ENCODE measurements at regions not wholly inside any gene's neighbourhood (a gene's known extent, or its start where the extent isn't known, plus 50 kb on each side); places are given as distances from the start of the nearest gene placed in this dataset.
"Not testable (repeated sequence)": the region's sequence is repeated elsewhere in the genome, so short reads cannot be mapped to it uniquely, and the experiment has no call there.

DNA sequence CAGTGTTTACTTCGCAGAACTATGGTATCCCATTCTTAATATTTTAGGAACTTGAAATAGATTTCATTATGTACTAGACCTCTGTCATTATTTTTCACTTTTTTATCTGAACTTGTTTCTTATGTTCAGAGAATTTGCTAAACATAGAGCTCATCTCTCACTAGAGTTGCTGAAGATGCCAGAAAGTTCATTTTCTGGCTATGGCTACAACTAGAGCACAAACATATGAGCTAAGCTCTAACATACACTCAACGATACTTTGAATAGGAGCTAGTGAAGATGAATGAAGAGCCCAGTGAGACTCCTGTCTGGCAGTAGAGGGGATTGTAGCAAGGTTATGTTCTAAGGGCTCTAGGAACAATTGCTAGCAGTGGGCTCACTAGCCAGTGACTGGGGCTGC is 582.2 kb downstream of the KIF4B start:
- DNase-seq (ENCODE audit: low read depth in 2 of 2, low spot score in 1 of 2), result no peak

DNA sequence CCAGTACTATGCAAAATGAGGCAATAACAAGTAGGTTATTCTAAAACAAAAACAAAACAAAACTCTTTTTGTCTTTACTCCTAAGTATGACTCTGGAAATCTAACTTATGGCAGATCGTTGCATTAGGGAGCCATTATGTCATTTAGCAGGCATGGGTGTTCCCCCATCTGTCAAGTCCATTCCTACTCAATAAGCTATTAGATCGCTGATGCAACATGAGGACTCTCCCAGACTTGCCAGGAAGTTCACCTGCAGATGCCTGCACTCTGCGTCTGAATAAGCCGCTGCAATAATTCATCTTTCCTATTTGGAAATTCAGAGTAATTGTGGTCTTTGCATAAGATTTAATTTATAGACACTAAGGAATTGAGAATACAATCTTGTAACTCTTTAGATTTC is 585.0 kb downstream of the KIF4B start:
- DNase-seq (ENCODE audit: low read depth in 2 of 2, low spot score in 1 of 2), result no peak

DNA sequence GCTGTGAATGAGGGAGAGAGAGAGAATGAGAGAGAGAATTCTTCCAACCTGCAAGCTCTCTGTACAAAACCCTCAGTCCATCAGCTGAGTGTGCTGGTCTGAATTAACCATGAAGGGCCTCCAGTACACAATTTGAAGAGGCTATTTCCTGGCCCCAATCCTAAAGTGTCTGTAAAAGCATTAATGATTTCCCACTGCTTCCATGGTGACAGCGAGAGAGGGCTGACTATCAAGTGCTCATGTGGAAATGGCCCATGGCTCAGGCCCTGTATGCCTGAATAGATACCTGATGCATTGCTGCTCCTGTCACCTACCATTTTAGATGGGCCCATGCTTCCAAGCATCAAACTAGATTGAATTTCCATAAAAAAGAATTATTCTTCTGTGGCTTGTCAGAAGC is 592.4 kb downstream of the KIF4B start:
- DNase-seq (ENCODE audit: low read depth in 2 of 2, low spot score in 1 of 2), result no peak

DNA sequence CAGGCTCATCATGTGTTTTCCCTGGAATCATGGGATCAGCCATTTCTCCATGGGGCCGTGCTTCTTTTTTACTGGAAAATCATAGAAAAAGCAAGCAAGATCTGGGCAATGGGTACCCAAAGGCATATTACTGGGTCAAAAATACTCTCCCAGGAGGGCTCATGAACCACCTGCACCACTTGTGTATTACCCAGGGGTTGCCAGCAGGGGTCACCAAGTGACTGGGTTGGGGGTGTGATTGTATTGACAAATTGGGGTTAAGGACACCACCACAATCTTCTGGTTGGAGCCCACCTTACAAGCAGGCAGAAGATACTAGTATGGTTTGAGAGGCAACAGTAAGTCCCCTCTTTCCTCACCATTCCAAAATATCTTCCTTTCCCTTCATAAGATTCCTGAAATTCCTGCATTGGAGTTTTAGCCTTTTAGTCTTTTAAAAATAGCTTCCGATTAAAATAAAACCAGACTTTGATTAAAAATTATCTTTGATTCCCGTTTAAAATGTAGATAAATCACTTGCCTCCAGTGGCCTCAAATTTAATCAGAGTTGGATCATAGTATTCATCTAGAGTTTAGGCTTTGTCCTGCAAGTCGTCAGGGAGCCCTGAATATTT is 603.3 kb downstream of the KIF4B start:
- DNase-seq (ENCODE audit: low read depth in 2 of 2, low spot score in 1 of 2), result no peak

DNA sequence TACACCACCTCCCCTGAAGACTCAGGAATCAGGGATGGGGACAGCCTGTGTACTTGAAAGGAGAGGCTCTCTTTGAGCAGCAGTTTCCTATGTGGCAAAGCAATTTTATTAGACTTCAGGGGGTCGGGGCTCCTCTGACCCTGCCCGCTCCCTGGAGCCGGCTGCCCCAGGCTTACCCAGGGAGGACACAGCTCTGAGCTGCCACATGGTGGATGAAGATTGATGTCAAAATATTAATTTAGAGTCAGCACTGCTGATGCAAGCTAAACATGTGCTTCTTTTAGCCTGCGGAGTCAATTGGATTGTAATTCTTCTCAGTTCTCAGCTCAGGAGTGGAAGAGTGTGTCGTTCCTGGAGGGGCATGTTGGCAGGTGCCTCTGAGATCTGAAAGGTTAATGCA is 606.1 kb downstream of the KIF4B start:
- no peak for DNase-seq (ENCODE audit: low read depth in 2 of 2, low spot score in 1 of 2)

DNA sequence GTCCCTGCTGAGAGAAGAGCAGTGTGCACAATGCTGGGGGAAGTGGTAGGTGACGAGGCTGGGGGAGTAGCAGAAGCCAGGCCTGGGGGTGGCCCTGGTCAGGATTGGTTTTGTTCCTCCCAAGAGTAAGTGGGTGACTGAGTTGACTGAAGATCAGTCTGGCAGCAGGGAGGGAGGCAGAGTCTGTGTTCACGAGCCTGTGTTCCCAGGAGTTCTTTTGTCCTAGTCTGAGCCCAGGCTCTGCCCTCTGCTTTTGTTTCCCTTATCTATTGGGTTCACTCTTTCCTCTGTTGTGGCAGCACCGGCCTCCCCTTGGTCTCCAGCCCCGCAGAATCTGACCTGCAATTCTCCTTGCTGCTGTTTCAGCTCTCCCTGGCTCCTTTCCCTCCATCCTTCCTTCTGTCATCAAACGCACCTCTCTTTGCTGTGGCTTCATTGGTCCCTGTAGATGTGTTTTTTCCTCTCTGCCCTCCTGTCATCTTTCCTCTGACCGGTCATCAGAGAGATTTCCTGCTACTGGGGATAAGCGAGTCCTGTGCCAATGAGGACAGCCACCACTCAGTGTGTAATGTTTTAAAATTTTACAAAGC is 607.4 kb downstream of the KIF4B start:
- no peak for DNase-seq (ENCODE audit: low read depth in 2 of 2, low spot score in 1 of 2)

DNA sequence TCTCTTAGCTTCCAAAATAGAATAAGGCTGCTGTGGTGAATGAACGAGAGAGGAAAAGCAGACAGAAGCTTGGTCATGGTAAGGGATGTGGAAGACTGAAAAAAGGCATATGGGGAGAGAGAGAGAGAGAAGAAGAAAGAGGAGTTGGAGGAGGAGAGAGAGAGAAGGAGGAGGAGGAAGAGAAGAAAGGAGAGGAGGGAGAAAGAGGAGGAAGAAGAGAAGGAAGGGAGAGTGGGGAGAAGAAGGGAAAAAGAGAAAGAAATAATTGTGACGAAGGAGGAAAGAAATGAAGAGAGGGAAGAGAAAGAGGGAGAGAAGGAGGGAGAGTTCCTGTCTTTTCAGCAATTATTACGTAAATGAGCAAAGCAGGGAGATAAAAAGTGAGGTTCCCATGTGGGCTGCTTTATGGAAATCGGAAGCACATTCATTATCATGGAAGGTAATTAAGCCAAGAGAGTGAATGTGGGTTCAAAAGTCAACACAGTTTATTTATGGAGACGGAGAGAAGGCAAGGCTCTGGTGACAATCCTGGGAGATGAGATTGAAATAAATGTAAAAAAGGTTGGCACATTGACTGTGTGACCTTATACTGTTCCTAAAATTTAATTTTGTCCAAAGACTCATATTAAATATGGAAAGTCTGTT is 611.2 kb downstream of the KIF4B start:
- no peak for DNase-seq (ENCODE audit: low read depth in 2 of 2, low spot score in 1 of 2)

DNA sequence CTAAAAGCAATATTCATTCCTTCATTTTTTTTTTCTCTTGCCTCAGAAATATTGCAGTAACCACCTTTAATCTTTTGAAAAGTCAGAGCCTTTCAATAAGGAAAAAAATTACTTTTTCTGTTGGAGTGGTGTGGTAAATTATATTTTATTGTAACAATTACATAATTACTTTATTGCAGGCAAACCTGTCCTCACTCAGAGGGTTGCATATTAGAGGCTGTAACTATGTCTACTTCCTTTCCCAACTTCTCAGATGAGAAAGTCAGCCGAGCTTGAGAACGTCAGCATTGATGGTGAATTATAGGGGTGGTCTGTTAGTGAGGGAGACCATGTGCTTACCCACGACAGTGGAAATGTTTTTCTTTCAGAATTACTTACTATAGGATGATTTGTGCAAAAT is 611.8 kb downstream of the KIF4B start:
- no peak for DNase-seq (ENCODE audit: low read depth in 2 of 2, low spot score in 1 of 2)

DNA sequence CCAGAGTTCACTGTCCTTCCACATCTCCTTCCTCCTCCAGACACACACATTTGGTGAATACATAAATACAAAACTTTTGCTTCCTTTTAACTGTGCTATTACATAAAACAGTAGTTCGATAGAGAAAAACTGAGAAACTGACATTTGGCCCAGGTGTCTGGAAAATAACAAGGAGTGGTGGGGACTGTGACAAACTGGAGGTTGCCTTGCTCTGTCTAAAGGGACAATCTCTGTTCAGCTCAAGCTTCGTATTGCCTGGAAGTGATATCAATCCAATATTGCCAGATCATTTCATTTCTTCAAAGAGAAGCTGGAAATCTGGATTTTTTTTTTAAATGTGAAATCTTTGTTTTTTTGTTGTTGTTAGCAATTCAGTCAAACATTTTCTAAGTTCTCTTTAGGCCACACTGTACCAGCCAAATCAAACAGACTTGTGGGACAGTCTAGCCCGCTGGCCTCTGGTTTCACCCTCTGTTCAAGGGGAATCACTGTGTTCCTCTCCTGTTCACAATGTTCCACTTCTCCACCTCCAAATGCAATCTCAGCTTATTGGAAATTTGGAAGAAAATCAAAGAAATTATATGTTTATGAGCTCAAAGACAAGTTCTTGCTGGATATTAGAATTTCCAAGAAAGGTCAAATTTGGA is 612.5 kb downstream of the KIF4B start:
- DNase-seq (ENCODE audit: low read depth in 2 of 2, low spot score in 1 of 2), result no peak

DNA sequence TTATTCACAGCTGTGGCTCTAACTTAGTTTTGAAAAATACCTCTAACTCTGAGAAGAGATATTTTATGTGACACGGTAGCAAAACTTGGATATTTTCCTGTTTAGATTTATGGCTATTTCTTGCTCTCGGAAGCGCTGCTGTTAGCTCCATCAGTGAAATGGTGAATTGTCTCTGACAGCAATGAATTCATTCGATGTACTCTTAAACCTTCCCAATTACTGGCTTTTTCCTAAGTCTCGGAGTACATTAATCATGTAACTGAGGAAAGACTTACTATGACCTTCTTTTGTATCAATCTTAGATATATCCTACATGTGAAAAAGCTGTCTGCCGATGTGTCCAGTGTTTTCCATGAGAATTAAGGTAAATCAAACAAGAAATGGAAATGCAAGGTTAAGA is 613.0 kb downstream of the KIF4B start:
- no peak for DNase-seq (ENCODE audit: low read depth in 2 of 2, low spot score in 1 of 2)

DNA sequence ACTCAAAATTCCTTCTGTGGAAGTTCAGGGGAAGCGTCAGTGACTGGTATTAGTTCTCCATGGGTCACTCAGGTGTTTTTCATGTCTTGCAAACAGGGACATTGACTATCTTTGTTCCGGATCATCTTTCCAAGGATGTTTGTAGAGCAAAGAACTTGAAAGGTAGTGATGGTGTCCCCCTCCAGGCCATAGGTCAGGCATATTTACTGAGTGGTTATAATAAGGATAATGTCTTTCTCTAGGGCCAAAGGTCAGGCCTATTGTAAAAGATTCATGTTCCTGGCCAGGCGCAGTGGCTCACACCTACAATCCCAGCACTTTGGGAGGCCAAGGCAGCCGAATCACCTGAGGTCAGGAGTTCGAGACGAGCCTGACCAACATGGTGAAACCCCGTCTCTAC is 614.8 kb downstream of the KIF4B start:
- DNase-seq (ENCODE audit: low read depth in 2 of 2, low spot score in 1 of 2), result no peak

DNA sequence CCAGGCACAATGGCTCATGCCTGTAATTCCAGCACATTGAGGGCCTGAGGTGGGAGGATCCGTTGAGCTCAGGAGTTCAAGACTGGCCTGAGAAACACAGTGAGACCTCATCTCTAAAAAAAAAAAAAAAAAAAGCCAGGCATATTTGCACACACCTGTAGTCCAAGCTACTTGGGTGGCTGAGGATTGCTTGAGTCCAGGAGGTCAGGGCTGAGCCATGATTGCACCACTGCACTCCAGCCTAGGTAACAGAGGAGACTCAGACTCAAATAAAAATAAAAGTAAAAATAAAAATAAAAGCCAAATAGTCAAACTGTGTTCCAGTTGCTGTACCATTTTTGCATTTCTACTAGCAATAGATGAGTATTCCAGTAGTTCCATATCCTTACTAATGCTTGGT is 616.0 kb downstream of the KIF4B start:
- no peak for DNase-seq (ENCODE audit: low read depth in 2 of 2, low spot score in 1 of 2)

DNA sequence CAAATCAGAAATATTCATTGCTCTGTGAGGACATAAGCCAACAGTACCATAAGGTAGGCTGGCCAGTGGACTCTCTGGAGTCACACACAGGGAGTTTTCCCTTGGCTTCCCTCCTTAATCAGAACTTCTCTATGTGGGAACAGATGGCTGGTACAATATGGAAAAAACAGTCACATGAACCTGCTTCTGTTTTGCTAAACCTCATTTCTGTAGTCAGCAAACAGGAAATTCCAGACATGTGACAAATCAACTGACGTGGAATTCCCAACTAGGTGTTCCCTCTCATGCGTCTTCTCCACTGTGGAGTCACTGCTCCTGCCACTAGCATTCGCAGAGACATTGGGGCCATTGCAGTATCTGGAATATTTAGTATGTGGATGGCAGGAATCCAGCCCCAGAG is 617.6 kb downstream of the KIF4B start:
- no peak for DNase-seq (ENCODE audit: low read depth in 2 of 2, low spot score in 1 of 2)

DNA sequence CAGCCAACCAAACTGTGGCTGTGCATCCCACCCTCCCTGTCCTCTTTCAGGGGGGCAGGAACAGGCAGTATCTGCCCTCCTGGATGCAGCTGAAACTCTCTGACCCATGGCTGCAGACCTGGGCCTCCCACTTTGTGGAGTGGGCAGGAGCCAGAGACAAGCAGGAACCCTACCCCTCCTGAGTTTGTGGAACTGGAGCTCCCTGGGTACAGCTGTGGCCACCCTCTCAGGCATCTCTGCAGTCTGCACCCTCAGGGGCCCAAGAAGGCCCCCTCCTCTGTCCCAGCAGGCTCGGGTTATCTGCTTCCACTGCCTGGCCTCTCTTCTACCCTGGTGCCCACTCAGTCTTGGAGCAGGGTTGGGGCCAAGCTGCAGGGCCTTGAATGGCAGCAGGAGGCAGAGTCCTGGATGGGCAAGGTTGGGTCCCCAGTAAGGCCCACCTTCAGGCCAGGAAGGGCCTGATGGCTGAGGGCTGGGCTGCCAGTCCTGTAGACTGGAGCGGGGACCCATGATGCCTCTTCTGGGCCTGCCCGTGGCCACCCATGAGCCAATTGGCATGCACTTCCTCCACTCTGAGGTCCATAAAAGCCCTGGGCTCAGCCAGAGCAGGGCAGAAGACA is 619.9 kb downstream of the KIF4B start:
- DNase-seq (ENCODE audit: low read depth in 2 of 2, low spot score in 1 of 2), result no peak

DNA sequence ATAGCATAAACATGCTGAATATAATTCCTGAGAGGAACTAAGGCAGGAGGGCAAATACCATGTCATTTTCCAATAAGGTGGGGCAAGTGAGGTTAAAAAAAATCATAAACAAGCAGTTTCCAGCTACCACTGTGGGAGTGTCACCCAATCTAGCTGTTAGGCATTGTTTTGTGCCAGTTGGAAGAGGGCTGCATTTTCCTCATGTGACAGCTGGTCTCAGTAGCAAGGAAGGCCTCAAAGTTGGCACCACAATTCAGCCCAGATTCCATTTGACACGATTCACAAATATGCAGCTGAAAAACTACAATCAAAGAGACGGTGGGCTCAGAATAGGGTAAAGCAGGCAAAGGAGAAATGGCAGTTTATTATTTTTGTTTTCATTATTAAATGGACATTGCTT is 636.1 kb downstream of the KIF4B start:
- no peak for DNase-seq (ENCODE audit: low read depth in 2 of 2, low spot score in 1 of 2)

DNA sequence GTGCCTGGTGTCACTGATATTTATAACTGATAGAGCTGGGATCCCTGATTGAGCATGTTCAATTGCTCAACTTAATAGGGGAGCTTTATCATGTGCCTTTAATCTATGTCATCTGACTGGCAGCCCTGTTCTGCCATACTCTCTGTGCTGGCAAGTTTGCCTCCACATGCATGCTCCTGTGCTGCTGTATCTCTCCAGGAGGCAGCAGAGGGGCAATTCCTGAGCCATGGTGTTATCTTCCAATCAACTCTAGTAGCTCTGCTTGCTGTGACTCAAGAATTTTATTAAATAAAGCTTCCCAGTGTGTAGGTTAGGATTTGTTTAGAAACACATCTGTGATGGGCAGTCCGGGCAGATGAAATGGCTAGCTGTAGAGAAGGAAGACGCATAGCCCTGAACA is 642.0 kb downstream of the KIF4B start:
- DNase-seq (ENCODE audit: low read depth in 2 of 2, low spot score in 1 of 2), result no peak

DNA sequence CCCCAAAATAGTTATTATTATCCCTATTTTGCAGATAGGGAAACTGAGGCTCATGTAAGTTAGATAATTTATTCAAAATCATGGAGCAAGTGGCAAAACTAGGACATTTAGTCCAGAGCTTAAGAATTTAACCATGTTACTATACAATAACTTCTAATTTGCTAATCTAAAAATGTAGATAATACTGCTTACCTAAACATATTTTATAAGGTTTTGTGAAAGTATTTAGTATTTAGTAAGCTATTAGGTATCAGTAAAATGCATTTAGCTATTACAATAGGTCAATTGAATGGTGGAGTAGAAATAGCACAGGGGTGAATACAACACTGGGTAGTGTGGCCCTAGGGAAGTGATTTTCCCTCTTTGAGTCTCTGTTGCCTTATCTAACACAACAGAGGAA is 648.3 kb downstream of the KIF4B start:
- no peak for DNase-seq (ENCODE audit: low read depth in 2 of 2, low spot score in 1 of 2)

DNA sequence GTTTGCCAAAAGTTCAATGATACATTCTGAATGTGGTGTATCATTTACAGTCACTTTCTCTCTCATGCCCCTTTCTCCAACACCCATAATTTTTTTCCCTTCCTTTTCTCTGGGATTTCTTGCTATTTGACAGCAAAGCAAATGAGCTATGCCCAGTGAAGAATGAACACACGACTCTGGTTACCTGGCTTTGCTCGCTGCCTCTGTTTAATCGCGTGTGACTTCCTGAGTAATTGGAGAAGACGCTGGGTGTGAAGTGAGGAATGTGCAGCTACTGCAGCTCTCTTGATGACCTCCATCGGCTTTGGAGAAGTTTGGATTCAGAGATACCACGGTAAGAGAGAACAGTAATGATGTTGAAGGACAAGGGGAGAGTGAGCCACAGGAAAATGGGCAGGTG is 651.8 kb downstream of the KIF4B start:
- DNase-seq (ENCODE audit: low read depth in 2 of 2, low spot score in 1 of 2), result no peak

DNA sequence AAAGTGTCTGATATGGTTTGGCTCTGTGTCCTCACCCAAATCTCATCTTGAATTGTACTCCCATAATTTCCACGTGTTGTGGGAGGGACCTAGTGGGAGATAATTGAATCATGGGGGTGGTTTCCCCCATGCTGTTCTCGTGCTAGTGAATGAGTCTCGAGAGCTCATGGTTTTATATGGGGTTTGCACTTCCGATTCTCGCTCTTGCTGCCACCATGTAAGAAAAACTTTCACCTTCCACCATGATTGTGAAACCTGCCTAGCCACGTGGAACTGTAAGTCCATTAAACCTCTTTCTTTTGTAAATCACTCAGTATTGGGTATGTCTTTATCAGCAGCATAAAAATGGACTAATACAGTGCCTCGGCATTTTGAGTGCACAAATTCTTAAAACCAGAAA is 655.0 kb upstream of the SGCD start:
- not testable (repeated sequence) for DNase-seq (ENCODE audit: low read depth in 2 of 2, low spot score in 1 of 2)

DNA sequence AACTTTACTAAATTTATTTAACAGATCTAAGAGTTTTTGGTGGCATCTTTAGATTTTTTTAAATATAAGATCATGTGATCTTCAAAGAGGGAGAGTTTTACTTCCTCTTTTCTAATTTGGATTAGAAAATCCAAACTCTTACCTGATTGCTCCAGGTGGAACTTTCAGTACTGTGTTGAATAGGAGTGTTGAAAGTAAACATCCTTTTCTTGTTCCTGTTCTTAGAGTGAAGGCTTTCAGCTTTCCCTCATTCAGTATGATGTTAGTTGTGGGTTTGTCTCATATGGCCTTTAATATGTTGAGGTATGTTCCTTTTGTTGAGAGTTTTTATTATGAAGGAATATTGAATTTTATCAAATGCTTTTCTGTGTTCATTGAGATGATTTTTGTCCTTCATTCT is 650.0 kb upstream of the SGCD start:
- no peak for DNase-seq (ENCODE audit: low read depth in 2 of 2, low spot score in 1 of 2)

DNA sequence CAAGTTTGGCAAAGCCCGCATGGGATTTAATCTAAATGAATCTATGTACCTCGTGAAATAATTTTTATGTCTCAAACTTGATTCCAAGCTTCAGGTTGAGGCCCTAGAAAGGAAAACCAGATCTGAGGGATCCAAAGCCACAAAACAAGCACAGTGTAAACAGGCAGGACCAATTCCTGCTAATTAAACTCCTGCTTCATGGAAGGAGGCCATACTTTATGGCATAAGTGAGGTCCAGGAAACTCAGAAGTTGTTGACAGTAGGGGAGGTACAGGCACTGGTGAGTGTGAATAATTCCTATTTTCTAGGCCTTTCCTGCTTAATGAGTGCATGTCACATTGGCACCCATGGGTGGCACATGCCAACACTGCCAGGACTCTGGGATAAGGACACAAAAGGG is 648.6 kb upstream of the SGCD start:
- no peak for DNase-seq (ENCODE audit: low read depth in 2 of 2, low spot score in 1 of 2)

DNA sequence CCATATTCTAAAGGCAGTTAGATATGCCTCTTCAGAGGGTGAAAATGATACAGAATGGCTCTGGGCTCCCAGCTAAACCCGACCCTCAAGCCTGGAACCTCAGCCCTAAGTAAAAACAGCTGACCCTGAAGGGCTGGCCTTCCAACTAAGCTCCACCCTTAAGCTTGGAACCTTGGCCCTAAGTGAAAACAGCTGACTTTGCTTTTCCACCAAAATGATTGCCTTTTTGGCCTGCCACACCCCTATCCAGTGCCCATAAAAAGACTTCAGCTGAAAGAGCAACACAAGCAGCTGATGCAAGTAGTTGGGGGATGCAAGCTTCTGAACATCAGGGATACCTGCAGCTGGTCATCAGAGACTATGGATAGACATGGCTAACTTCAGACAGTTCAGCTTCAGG is 647.4 kb upstream of the SGCD start:
- no peak for DNase-seq (ENCODE audit: low read depth in 2 of 2, low spot score in 1 of 2)

All from stimulated activated CD8-positive, alpha-beta memory T cell treated with anti-CD3 and anti-CD28 coated beads, Interleukin-4, amount 100 ng/mL, for 4 hours (primary cell).